ENCODE measurements at regions not wholly inside any gene's neighbourhood (a gene's known extent, or its start where the extent isn't known, plus 50 kb on each side); places are given as distances from the start of the nearest gene placed in this dataset.

GRCh38 chr2:125445495-125445894 is 1210.5 kb upstream of the GYPC start:
- Histone ChIP-seq H3K27me3 (ENCODE audit: insufficient read depth, low read depth) (no peaks in the 10 kb centered on the region), H3F3A (ENCODE audit: insufficient read depth, low read depth) (no peaks in the 10 kb centered on the region), H4K20me1 (ENCODE audit: insufficient read depth) (no peaks in the 10 kb centered on the region), H3K4me1 (replicated peaks; ENCODE audit: insufficient read depth) (no peaks in the 10 kb centered on the region), H3K79me2 (ENCODE audit: low read depth) (no peaks in the 10 kb centered on the region), H3K4me2 (no peak overlapping the region), H3K4me3 (no peak overlapping the region), H2AFZ (no peak overlapping the region), H3K9me2 (ENCODE audit: insufficient read depth) (no peaks in the 10 kb centered on the region), H3K9me3 (ENCODE audit: insufficient read depth, low read depth) (no peaks in the 10 kb centered on the region), H3K27ac (no peak overlapping the region), H3K36me3 (ENCODE audit: low read depth) (no peaks in the 10 kb centered on the region)
- ChIA-PET CTCF (interaction anchor here (0.5 kb wide), 1 partner anchor 333 kb away, joined by 5 read pairs; no protein-coding TSS in a partner anchor), POLR2A (ENCODE audit: unreplicated experiment) (no interaction called here)
- DNase-seq, result no peak
- intact Hi-C loops (cut with micrococcal nuclease; ENCODE audit: unreplicated experiment), result no loop called here
- TF ChIP-seq CTCF (conservative IDR thresholded peaks at IDR 0.05), result no peak
- TF ChIP-seq EZH2 (IDR thresholded peaks at IDR 0.05; ENCODE audit: low read depth), result no peak
- BruUV-seq (replicated peaks), result no TSS peak

- POLR2A ChIA-PET (ENCODE audit: unreplicated experiment), result no interaction called here
- BruUV-seq (replicated peaks), result no TSS peak
Measured at GRCh38 chr2:125450092-125450491, 1205.9 kb upstream of the GYPC start.

GRCh38 chr2:125455110-125455509 is 1200.8 kb upstream of the GYPC start:
- DNase-seq, result no peak
- POLR2A ChIA-PET (ENCODE audit: unreplicated experiment), result no interaction called here
- Histone ChIP-seq H3K27ac (no peak overlapping the region), H3F3A (ENCODE audit: insufficient read depth, low read depth) (no peaks in the 10 kb centered on the region), H3K79me2 (ENCODE audit: low read depth) (no peaks in the 10 kb centered on the region), H4K20me1 (ENCODE audit: insufficient read depth) (no peaks in the 10 kb centered on the region), H3K4me2 (no peak overlapping the region), H3K4me1 (replicated peaks; ENCODE audit: insufficient read depth) (no peaks in the 10 kb centered on the region), H3K4me3 (no peak overlapping the region), H3K9me2 (ENCODE audit: insufficient read depth) (no peaks in the 10 kb centered on the region), H3K27me3 (ENCODE audit: insufficient read depth, low read depth) (no peaks in the 10 kb centered on the region), H3K36me3 (ENCODE audit: low read depth) (no peaks in the 10 kb centered on the region), H3K9me3 (ENCODE audit: insufficient read depth, low read depth) (no peaks in the 10 kb centered on the region), H2AFZ (no peak overlapping the region)
- intact Hi-C loops (cut with micrococcal nuclease; ENCODE audit: unreplicated experiment), result no loop called here
- CTCF ChIA-PET, result no interaction called here
- BruUV-seq (replicated peaks), result no TSS peak
- TF ChIP-seq EZH2 (IDR thresholded peaks at IDR 0.05; ENCODE audit: low read depth) (no peak), CTCF (conservative IDR thresholded peaks at IDR 0.05) (no peak)

More at GRCh38 chr2:125450092-125450491, 1205.9 kb upstream of the GYPC start:
- no peak overlapping the region for H2AFZ ChIP-seq
- H3K4me3 ChIP-seq, result no peak overlapping the region
- CTCF ChIA-PET, result no interaction called here
- no peak overlapping the region for H3K27ac ChIP-seq
- H4K20me1 ChIP-seq (ENCODE audit: insufficient read depth), result no peaks in the 10 kb centered on the region
- H3K9me3 ChIP-seq (ENCODE audit: insufficient read depth, low read depth), result no peaks in the 10 kb centered on the region
- no peak for TF ChIP-seq CTCF (conservative IDR thresholded peaks at IDR 0.05)
- no peak for TF ChIP-seq EZH2 (IDR thresholded peaks at IDR 0.05; ENCODE audit: low read depth)
- no peak for DNase-seq
- H3K36me3 ChIP-seq (ENCODE audit: low read depth), result no peaks in the 10 kb centered on the region
- no peaks in the 10 kb centered on the region for H3K79me2 ChIP-seq (ENCODE audit: low read depth)
- H3F3A ChIP-seq (ENCODE audit: insufficient read depth, low read depth), result no peaks in the 10 kb centered on the region
- no peak overlapping the region for H3K4me2 ChIP-seq
- intact Hi-C loops (cut with micrococcal nuclease; ENCODE audit: unreplicated experiment), result no loop called here
- H3K4me1 ChIP-seq (replicated peaks; ENCODE audit: insufficient read depth), result no peaks in the 10 kb centered on the region
- H3K9me2 ChIP-seq (ENCODE audit: insufficient read depth), result no peaks in the 10 kb centered on the region
- no peaks in the 10 kb centered on the region for H3K27me3 ChIP-seq (ENCODE audit: insufficient read depth, low read depth)

Measured in PC-9 (cell line).